WTC11 (cell line): ENCODE measurements at regions not wholly inside any gene's neighbourhood (a gene's known extent, or its start where the extent isn't known, plus 50 kb on each side); places are given as distances from the start of the nearest gene placed in this dataset.

Source experiments
- ATAC-seq: fragments of 200-7000 bp; cut with Tn5 transposase; 2 replicates; pipeline ENCODE4 v1.10.0; 2021; ENCODE audit warnings: mild to moderate bottlenecking, moderate library complexity
- CTCF ChIA-PET: fragments of 300-600 bp; sonication (Branson Sonifier 250); formaldehyde crosslinking; loops from one replicate; lab custom pipeline; 2021; ENCODE audit warnings: antibody characterized with exemption; lab: Charles Lee
- POLR2A ChIA-PET: fragments of 350-600 bp; sonication (Branson Sonifier 250); formaldehyde crosslinking; loops from one replicate; lab custom pipeline; 2021; ENCODE audit warnings: antibody characterized with exemption; lab: Charles Lee
- DNase-seq: peaks from one replicate; pipeline ENCODE4 v3.0.0; 2021; ENCODE audit warnings: low spot score
- H3K27ac Mint-ChIP-seq: 2 replicates; pipeline ENCODE4 v1.8.0; 2021; ENCODE audit warnings: mixed read lengths
- H3K27me3 Mint-ChIP-seq: 2 replicates; pipeline ENCODE4 v1.8.0; 2021; ENCODE audit warnings: low read depth, mild to moderate bottlenecking, moderate library complexity, mixed read lengths
- H3K36me3 Mint-ChIP-seq: 2 replicates; pipeline ENCODE4 v1.8.0; 2021; ENCODE audit warnings: mixed read lengths
- H3K4me1 Mint-ChIP-seq: 2 replicates; pipeline ENCODE4 v1.8.0; 2022; ENCODE audit warnings: mixed read lengths
- H3K4me3 Mint-ChIP-seq: 2 replicates; pipeline ENCODE4 v1.8.0; 2021; ENCODE audit warnings: mild to moderate bottlenecking, moderate library complexity, mixed read lengths
- H3K9me3 Mint-ChIP-seq: 2 replicates; pipeline ENCODE4 v1.8.0; 2021; ENCODE audit warnings: mixed read lengths
- CREB1 ChIP-seq: sonication (generic); formaldehyde crosslinking; IDR thresholded peaks from 2 replicates; pipeline ENCODE4 v1.8.0; 2023; ENCODE audit warnings: mild to moderate bottlenecking, missing genetic modification reagents
- E2F1 ChIP-seq: sonication (generic); formaldehyde crosslinking; IDR thresholded peaks from 2 replicates; pipeline ENCODE4 v1.8.0; 2022; ENCODE audit warnings: mild to moderate bottlenecking, missing genetic modification reagents
- ERG ChIP-seq: fragments of 250-450 bp; sonication (Bioruptor Pico); IDR thresholded peaks from 2 replicates; pipeline ENCODE4 v1.8.0; 2021; ENCODE audit warnings: mild to moderate bottlenecking
- ETV6 ChIP-seq: sonication (generic); formaldehyde crosslinking; IDR thresholded peaks from 2 replicates; pipeline ENCODE4 v1.8.1; 2022; ENCODE audit warnings: mild to moderate bottlenecking, missing genetic modification reagents
- FOXJ3 ChIP-seq: sonication (generic); formaldehyde crosslinking; IDR thresholded peaks from 2 replicates; pipeline ENCODE4 v1.9.0; 2021; ENCODE audit warnings: missing genetic modification reagents, mild to moderate bottlenecking, borderline replicate concordance
- KAT7 ChIP-seq: sonication (generic); formaldehyde crosslinking; IDR thresholded peaks from 2 replicates; pipeline ENCODE4 v1.8.1; 2023; ENCODE audit warnings: missing genetic modification reagents, mild to moderate bottlenecking, borderline replicate concordance
- MXD4 ChIP-seq: fragments of 250-450 bp; sonication (Bioruptor Pico); IDR thresholded peaks from 2 replicates; pipeline ENCODE4 v1.8.0; 2021; ENCODE audit warnings: mild to moderate bottlenecking, moderate library complexity, borderline replicate concordance
- NFE2L1 ChIP-seq: sonication (generic); formaldehyde crosslinking; IDR thresholded peaks from 2 replicates; pipeline ENCODE4 v1.8.1; 2023; ENCODE audit warnings: missing genetic modification reagents
- NR2C2 ChIP-seq: sonication (generic); formaldehyde crosslinking; IDR thresholded peaks from 2 replicates; pipeline ENCODE4 v1.8.0; 2022; ENCODE audit warnings: mild to moderate bottlenecking, missing genetic modification reagents
- NR3C1 ChIP-seq: sonication (generic); formaldehyde crosslinking; conservative IDR thresholded peaks from 2 replicates; pipeline ENCODE4 v1.8.1; 2023; ENCODE audit warnings: low read depth, mild to moderate bottlenecking, missing genetic modification reagents
- PRDM15 ChIP-seq: sonication (generic); formaldehyde crosslinking; IDR thresholded peaks from 2 replicates; pipeline ENCODE4 v1.8.0; 2022; ENCODE audit warnings: missing genetic modification reagents
- PREB ChIP-seq: sonication (generic); formaldehyde crosslinking; IDR thresholded peaks from 2 replicates; pipeline ENCODE4 v1.8.1; 2022; ENCODE audit warnings: mild to moderate bottlenecking, missing genetic modification reagents, moderate library complexity, borderline replicate concordance
- SMAD3 ChIP-seq: sonication (generic); formaldehyde crosslinking; IDR thresholded peaks from 2 replicates; pipeline ENCODE4 v1.8.0; 2022; ENCODE audit warnings: missing genetic modification reagents, mild to moderate bottlenecking, borderline replicate concordance
- ZBTB43 ChIP-seq: sonication (generic); formaldehyde crosslinking; IDR thresholded peaks from 2 replicates; pipeline ENCODE4 v1.8.1; 2023; ENCODE audit warnings: mild to moderate bottlenecking, missing genetic modification reagents
- ZNF121 ChIP-seq: sonication (generic); formaldehyde crosslinking; IDR thresholded peaks from 2 replicates; pipeline ENCODE4 v1.8.0; 2023; ENCODE audit warnings: missing genetic modification reagents
- ZNF219 ChIP-seq: sonication (generic); formaldehyde crosslinking; IDR thresholded peaks from 2 replicates; pipeline ENCODE4 v1.8.0; 2023; ENCODE audit warnings: missing genetic modification reagents, mild to moderate bottlenecking, borderline replicate concordance
- ZNF281 ChIP-seq: sonication (generic); formaldehyde crosslinking; IDR thresholded peaks from 2 replicates; pipeline ENCODE4 v1.8.0; 2023; ENCODE audit warnings: mild to moderate bottlenecking, missing genetic modification reagents
- ZNF317 ChIP-seq: sonication (generic); formaldehyde crosslinking; IDR thresholded peaks from 2 replicates; pipeline ENCODE4 v1.8.1; 2023; ENCODE audit warnings: low read depth, mild to moderate bottlenecking, moderate library complexity, missing genetic modification reagents, borderline replicate concordance
- ZNF423 ChIP-seq: fragments of 250-450 bp; sonication (Bioruptor Pico); IDR thresholded peaks from 2 replicates; pipeline ENCODE4 v2.1.2; 2022; ENCODE audit warnings: mild to moderate bottlenecking, moderate library complexity

- CTCF ChIA-PET: no interaction called here
Measured at GRCh38 chr14:35978561-35978960, 152.4 kb downstream of the BRMS1L start.

GRCh38 chr14:35975814-35976213 is 149.7 kb downstream of the BRMS1L start:
- ChIA-PET POLR2A (no interaction called here), CTCF (no interaction called here)
- Mint-ChIP-seq H3K4me3 (no peak overlapping the region), H3K4me1 (no peaks in the 10 kb centered on the region), H3K27ac (no peak overlapping the region), H3K9me3 (peaks cover 4% of the 10 kb centered on the region; the same call in 1 of the 2 replicates), H3K27me3 (no peaks in the 10 kb centered on the region), H3K36me3 (peaks cover 3% of the 10 kb centered on the region; the same call in 1 of the 2 replicates)
- DNase-seq: no peak
- no peak for ATAC-seq
- no peak for TF ChIP-seq ZNF121 (CRISPR knock-in tag)
- TF ChIP-seq MXD4 (CRISPR knock-in tag): no peak
- no peak for TF ChIP-seq NR3C1 (CRISPR knock-in tag)
- no peak for TF ChIP-seq PREB
- TF ChIP-seq SMAD3 (CRISPR knock-in tag): no peak
- TF ChIP-seq FOXJ3: no peak
- no peak for TF ChIP-seq PRDM15
- no peak for TF ChIP-seq ZNF219 (CRISPR knock-in tag)
- no peak for TF ChIP-seq ZNF317 (CRISPR knock-in tag)
- no peak for TF ChIP-seq ZNF423 (CRISPR knock-in tag)

More at GRCh38 chr14:35978561-35978960, 152.4 kb downstream of the BRMS1L start:
- no peaks in the 10 kb centered on the region for H3K27me3 Mint-ChIP-seq
- ATAC-seq: no peak
- peaks cover 3% of the 10 kb centered on the region; the same call in 1 of the 2 replicates for H3K36me3 Mint-ChIP-seq
- H3K27ac Mint-ChIP-seq: no peak overlapping the region
- H3K4me1 Mint-ChIP-seq: no peaks in the 10 kb centered on the region
- no peak for DNase-seq
- no peak overlapping the region for H3K4me3 Mint-ChIP-seq
- H3K9me3 Mint-ChIP-seq: peaks cover 4% of the 10 kb centered on the region; the same call in 1 of the 2 replicates
- no peak for TF ChIP-seq ZNF281 (CRISPR knock-in tag)
- no peak for TF ChIP-seq ERG (CRISPR knock-in tag)
- no peak for TF ChIP-seq ZBTB43 (CRISPR knock-in tag)
- no peak for TF ChIP-seq CREB1 (CRISPR knock-in tag)
- no peak for TF ChIP-seq NR2C2 (CRISPR knock-in tag)
- no peak for TF ChIP-seq E2F1 (CRISPR knock-in tag)
- TF ChIP-seq ZNF317 (CRISPR knock-in tag): no peak
- TF ChIP-seq ETV6 (CRISPR knock-in tag): no peak
- TF ChIP-seq NFE2L1: no peak
- TF ChIP-seq KAT7 (CRISPR knock-in tag): no peak
- TF ChIP-seq FOXJ3: no peak
- POLR2A ChIA-PET: no interaction called here
